GM21717 (cell line): ENCODE measurements at regions not wholly inside any gene's neighbourhood (a gene's known extent, or its start where the extent isn't known, plus 50 kb on each side); places are given as distances from the start of the nearest gene placed in this dataset.

ENCODE experiments used
- ATAC-seq: cut with Tn5 transposase; IDR thresholded peaks from one replicate; pipeline ENCODE4 v1.9.1; 2021; ENCODE audit warnings: mild to moderate bottlenecking, moderate library complexity; ENCODE audit not compliant: unreplicated experiment

- ATAC-seq = no peak
Observed at GRCh38 chr4:57287687-57288604, 177.8 kb upstream of the IGFBP7 start.

GRCh38 chr4:57282933-57283310, 172.7 kb upstream of the IGFBP7 start:
- no peak for ATAC-seq

DNA sequence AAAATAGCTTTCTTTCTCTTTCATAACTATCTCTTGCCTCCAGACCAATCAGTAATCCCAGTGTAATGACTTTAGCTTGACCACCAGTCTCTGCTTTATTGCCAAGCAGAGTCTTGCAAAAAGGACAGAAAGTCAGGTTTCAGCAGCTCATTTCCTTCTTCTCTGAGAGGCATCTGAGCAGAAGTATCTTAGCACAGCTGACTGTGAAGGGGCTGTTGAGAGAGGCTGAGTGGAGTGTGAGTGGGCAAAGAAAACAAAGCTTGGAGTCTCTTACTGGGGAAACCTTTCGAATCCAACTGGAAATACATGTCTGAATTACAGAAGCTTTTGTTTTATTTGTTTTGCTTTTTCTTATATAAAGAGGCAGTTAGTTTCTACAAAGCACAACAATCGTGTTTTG, 170.3 kb upstream of the IGFBP7 start:
- no peak for ATAC-seq

- ATAC-seq = no peak
Observed at GRCh38 chr4:57278780-57279179, 168.6 kb upstream of the IGFBP7 start.

DNA sequence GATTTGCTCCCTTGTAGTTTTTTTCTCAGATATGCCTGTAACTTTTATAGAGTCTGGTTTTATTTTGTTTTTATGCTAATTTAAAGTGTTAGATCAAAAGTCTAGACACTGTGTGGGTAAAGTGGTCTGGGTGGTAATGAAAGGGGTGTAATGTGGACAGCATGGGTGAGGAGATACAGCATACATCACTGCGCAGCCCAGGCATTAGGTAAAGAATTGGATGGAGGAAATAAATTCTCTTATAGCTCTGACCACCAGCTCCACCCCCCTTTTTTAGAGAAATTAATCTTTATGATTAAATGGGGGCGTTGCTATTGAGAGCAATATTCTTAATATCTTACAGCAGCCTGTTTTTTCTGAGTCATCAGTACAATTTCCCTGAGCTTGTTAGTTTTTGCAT, 163.9 kb upstream of the IGFBP7 start:
- no peak for ATAC-seq

- ATAC-seq = no peak
Observed at GRCh38 chr4:57270346-57270745, 160.2 kb upstream of the IGFBP7 start.

GRCh38 chr4:57265831-57266582, 155.8 kb upstream of the IGFBP7 start:
- ATAC-seq = no peak

- no peak for ATAC-seq
Observed at GRCh38 chr4:57254754-57255153, 144.6 kb upstream of the IGFBP7 start.

DNA sequence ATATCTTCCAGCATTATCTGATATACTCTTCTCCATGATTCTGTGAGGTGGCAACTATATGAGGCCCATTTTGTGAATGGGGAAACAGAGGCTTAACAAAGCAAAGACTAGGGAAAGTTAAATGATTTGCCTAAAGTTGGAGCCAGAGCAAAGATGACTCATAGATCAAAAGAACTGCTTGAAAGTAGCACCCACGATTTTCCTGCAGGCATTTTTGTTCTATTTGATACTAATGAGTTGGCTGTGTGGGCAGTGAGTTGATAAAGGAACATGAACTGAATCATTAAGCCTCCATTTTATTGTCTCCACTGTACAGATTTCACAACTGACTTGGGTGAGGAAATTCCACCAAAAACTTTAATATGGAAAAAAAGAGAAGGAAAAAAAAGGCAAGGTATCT, 138.9 kb upstream of the IGFBP7 start:
- no peak for ATAC-seq

GRCh38 chr4:57243076-57243475, 132.9 kb upstream of the IGFBP7 start:
- no peak for ATAC-seq

DNA sequence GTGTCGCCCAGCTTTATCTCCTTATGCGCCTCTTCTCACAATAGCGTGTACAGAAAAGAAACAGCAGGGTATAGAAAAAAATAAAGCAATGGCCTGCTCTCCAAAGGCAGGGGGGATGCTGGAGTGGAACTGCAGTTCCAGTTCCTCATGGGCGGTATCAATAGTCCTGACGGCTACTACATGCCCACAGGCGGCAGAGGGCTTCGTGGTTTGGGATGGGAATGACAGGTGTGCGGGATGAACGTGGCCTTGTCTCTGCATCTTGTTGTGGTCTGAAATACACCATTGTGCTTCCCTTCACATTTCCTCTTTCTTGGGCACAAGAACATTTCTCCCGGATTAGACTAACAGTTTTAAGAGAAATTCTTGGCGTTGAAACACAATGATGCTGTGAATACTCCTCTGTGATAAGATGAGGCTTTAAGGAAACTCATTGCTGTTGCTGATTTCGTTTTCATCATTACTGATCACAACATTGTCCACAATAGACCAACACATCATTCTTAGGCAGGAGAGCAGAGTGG, 124.1 kb upstream of the IGFBP7 start:
- no peak for ATAC-seq

DNA sequence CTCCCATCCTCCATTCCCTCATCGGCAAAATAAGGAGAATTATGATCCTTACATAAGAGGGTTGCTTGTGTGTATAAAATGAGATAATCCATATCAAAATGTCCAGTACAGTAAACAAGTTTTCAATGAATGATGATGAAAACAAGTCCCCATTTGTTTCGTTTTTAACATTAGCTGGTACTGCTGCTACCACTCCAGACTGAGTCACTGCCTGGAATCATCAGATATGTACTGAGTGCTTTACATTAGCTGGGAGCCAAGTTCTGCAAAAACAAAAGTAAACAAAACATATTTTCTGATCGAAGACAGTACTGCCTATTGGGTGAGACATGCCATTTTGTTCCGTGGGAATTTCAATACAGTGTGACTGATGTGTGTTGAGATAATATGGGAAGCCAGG, 123.2 kb upstream of the IGFBP7 start:
- no peak for ATAC-seq

DNA sequence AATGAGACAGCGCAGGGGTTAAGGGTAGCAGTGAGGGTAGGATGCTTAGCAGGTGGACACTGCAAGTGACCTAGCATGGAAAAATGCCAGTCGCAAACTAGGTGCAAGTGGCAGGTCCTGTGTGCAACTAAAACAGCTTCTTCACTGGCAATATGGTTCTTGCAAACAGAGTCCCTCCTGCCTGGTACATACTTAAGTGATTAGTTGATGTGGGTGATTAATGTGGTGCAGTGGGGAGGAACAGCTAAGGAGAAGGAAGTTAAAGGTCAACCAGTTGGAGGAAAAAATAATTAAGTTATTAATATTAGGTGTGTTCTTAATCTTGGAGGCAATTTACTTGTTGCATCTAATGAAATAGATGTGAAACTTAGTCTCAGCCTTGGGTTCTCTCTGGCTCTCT, 121.6 kb upstream of the IGFBP7 start:
- no peak for ATAC-seq

- no peak for ATAC-seq
Observed at GRCh38 chr4:57220734-57221133, 110.5 kb upstream of the IGFBP7 start.

DNA sequence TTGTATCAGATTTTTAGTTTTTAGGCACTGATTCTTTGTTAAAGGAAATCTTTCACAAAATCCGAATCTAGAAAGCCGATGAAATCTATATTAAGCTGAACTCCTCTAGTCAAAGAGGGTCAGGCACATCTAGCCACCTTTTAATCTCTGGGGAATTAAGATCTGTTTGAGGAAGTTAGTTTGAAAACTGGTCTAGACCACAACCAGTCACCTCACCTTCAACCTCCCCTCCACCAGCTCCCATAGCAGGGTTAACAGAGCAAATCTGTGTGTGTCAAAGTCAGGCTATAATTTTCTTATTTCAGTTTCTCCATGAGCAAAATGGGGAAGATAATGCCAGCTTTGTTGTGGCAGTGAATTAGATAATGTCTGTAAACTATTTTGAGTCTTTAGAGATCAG, 110.0 kb upstream of the IGFBP7 start:
- no peak for ATAC-seq

GRCh38 chr4:57219431-57219830, 109.2 kb upstream of the IGFBP7 start:
- no peak for ATAC-seq

DNA sequence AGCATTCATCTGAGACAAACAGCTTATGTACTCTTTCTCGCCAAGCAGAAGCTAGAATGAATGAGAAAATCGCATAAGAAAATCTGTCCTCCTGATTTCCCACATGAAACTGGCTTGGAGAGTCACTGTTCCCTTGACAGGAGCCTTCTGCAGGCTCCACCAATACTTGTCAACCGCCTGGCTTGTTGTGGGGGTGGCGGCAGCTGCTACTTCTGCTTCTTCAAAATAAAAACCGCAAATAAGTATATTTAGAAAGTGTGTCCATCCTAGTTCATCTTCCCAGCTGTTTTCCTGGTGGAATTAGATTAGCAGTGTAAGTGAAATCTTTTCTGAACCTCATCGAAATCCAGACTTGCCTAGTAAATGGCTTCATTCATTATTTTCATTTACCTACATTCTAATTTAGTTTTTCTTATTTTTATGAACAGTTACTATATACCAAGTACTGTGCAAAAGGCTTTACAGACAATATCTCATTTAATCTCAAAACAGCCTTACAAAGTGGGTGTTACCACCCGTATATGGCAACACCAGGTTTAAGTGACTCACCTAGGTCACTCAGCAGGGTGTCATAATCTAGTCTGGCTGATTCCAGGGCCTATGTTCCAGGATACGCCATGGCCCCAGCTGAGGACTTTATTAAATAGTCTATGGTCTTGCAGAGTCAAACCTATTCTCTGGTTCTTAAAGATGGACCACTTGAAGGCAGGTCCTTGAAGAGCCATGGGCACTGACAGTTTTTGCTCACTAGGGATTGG, 104.6 kb upstream of the IGFBP7 start:
- no peak for ATAC-seq

DNA sequence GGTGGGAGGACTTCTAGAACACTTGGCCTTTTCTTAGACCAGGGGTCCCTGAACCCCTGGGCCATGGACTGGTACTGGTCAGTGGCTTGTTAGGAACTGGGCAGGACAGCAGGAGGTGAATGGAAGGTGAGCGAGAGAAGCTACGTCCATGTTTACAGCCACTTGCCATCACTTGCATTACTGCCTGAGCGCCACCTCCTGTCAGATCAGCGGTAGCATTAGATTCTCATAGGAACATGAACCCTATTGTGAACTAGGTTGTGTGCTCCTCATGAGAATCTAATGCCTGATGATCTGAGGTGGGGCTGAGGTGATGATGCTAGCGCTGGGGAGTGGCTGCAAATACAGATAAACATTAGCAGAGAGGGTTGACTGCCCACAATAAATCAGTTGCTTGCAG, 100.9 kb upstream of the IGFBP7 start:
- ATAC-seq = no peak

GRCh38 chr4:57206172-57206571, 96.0 kb upstream of the IGFBP7 start:
- no peak for ATAC-seq

DNA sequence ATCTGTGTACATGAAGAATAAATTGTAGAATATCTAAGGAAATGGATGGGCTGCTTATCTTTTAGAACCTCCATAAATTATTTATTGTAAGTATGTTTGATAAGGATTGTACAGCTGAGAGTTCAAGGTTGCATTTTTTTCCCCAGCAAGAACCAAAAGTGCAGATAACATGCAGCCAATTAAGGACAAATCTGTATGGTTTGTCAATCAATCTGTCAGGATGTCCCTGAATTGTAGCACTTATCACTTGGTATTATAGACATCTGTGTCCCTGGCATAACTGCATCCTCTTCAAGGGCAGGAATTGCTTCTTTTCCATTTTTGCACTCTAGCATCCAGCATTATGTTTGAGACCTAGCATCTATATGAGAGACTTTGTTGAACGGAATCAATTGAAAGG, 95.4 kb upstream of the IGFBP7 start:
- no peak for ATAC-seq

- no peak for ATAC-seq
Observed at GRCh38 chr4:57200799-57201327, 90.7 kb upstream of the IGFBP7 start.
